ENCODE measurements at regions not wholly inside any gene's neighbourhood (a gene's known extent, or its start where the extent isn't known, plus 50 kb on each side); places are given as distances from the start of the nearest gene placed in this dataset.

- no peak for TF ChIP-seq CTCF (IDR thresholded peaks at IDR 0.05; ENCODE audit: poor library complexity)
- no peak for TF ChIP-seq EZH2 (IDR thresholded peaks at IDR 0.05; ENCODE audit: borderline replicate concordance)
- no peak for TF ChIP-seq EZH2phosphoT487 (IDR thresholded peaks at IDR 0.05; ENCODE audit: low read depth, severe bottlenecking, unreplicated experiment)
Observed at GRCh38 chr2:81644189-81644588, 1339.6 kb upstream of the LRRTM1 start.
